ENCODE measurements at regions not wholly inside any gene's neighbourhood (a gene's known extent, or its start where the extent isn't known, plus 50 kb on each side); places are given as distances from the start of the nearest gene placed in this dataset.

DNA sequence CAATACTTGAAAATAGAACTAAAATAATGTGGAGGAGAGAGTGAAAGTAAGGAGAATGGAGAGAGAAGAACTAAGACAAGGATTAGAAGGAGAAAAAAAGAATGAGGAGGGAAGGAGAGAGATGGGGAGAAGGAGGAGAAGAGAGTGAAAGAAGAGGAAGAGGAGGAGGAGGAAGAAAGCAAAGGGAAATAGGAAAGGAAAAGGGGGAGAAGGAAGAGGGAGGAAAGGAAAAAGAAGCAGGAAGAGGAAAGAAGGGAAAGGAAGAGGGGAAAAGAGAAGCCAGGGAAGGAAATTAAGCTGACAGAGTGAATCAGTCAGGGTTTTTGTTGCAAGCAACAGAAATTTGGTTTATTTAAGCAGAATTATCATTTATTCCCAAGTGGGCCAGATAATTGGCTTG lies 241.7 kb upstream of the P2RY1 start:
- H3K9ac ChIP-seq (ENCODE audit: low read length), result no peak overlapping the region
- BruUV-seq (replicated peaks), result no TSS peak
- no peak overlapping the region for H3K4me2 ChIP-seq (ENCODE audit: low read length)
- CTCF ChIA-PET, result no interaction called here
- no peak for DNase-seq (ENCODE audit: low read depth, low spot score)
- no peaks in the 10 kb centered on the region for H3K36me3 ChIP-seq (ENCODE audit: control insufficient read depth in 1 of 2, insufficient read depth in 2 of 2, low read length in 2 of 2)
- RAD21 ChIA-PET (ENCODE audit: low non-redundant PET in 1 of 2, low total read pairs in 2 of 2, uncharacterized antibody in 2 of 2, unreplicated experiment in 2 of 2), result no interaction called here
- H3K9me2 ChIP-seq (ENCODE audit: insufficient read depth), result no peaks in the 10 kb centered on the region
- H3K79me2 ChIP-seq (ENCODE audit: insufficient read depth, low read length), result no peaks in the 10 kb centered on the region
- H3K9me3 ChIP-seq (ENCODE audit: control insufficient read depth in 1 of 2, insufficient read depth in 1 of 2, low read depth in 1 of 2, low read length in 2 of 2), result no peaks in the 10 kb centered on the region
- no peak overlapping the region for H2AFZ ChIP-seq (ENCODE audit: low read depth, low read length, poor library complexity, severe bottlenecking)
- peaks cover 3 to 6% of the 10 kb centered on the region in 2 experiments; a peak in 1 of 4 replicates for H3K4me1 ChIP-seq (ENCODE audit: control insufficient read depth in 1 of 2, insufficient read depth in 2 of 2, low read length in 2 of 2)
- POLR2A ChIA-PET, result no interaction called here
- intact Hi-C loops (cut with micrococcal nuclease), result no loop called here
- H3K27me3 ChIP-seq (ENCODE audit: insufficient read depth, low read length), result no peaks in the 10 kb centered on the region
- ATAC-seq, result no peak
- H3K4me3 ChIP-seq (replicated peaks in 1 of 2; ENCODE audit: low read depth in 1 of 2, low read length in 2 of 2), result no peak overlapping the region
- no peak overlapping the region for H3K27ac ChIP-seq (ENCODE audit: low read depth, low read length)
- H4K20me1 ChIP-seq (ENCODE audit: insufficient read depth), result no peaks in the 10 kb centered on the region
- TF ChIP-seq, protein P1, sequence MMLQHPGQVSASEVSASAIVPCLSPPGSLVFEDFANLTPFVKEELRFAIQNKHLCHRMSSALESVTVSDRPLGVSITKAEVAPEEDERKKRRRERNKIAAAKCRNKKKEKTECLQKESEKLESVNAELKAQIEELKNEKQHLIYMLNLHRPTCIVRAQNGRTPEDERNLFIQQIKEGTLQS (IDR thresholded peaks at IDR 0.05), result no peak
- no peak for TF ChIP-seq EZH2 (IDR thresholded peaks at IDR 0.05)
- no peak for TF ChIP-seq SRF (IDR thresholded peaks at IDR 0.05; ENCODE audit: low read depth)
- TF ChIP-seq YY1 (IDR thresholded peaks at IDR 0.05; ENCODE audit: extremely low read depth, insufficient replicate concordance, low read depth, low read length), result no peak
- no peak for TF ChIP-seq SP1 (IDR thresholded peaks at IDR 0.05; ENCODE audit: low read depth)
- no peak for TF ChIP-seq ZNF274 (IDR thresholded peaks at IDR 0.05; ENCODE audit: low read depth, low read length)
- no peak for TF ChIP-seq FOSL1 (IDR thresholded peaks at IDR 0.05; ENCODE audit: low read depth)
- TF ChIP-seq RAD21 (IDR thresholded peaks at IDR 0.05; ENCODE audit: low read depth), result no peak
- no peak for TF ChIP-seq EGR1 (IDR thresholded peaks at IDR 0.05; ENCODE audit: low read depth)
- TF ChIP-seq, protein P2, sequence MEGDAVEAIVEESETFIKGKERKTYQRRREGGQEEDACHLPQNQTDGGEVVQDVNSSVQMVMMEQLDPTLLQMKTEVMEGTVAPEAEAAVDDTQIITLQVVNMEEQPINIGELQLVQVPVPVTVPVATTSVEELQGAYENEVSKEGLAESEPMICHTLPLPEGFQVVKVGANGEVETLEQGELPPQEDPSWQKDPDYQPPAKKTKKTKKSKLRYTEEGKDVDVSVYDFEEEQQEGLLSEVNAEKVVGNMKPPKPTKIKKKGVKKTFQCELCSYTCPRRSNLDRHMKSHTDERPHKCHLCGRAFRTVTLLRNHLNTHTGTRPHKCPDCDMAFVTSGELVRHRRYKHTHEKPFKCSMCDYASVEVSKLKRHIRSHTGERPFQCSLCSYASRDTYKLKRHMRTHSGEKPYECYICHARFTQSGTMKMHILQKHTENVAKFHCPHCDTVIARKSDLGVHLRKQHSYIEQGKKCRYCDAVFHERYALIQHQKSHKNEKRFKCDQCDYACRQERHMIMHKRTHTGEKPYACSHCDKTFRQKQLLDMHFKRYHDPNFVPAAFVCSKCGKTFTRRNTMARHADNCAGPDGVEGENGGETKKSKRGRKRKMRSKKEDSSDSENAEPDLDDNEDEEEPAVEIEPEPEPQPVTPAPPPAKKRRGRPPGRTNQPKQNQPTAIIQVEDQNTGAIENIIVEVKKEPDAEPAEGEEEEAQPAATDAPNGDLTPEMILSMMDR (IDR thresholded peaks at IDR 0.05 in 2 of 3, conservative IDR thresholded peaks at IDR 0.05 in 1 of 3; ENCODE audit: borderline replicate concordance in 1 of 3, insufficient read depth in 1 of 3, low read depth in 2 of 3, low read length in 2 of 3), result no peak
